H54 (cell line): ENCODE measurements at regions not wholly inside any gene's neighbourhood (a gene's known extent, or its start where the extent isn't known, plus 50 kb on each side); places are given as distances from the start of the nearest gene placed in this dataset.

Source experiments
- DNase-seq: peaks from one replicate; pipeline ENCODE4 v3.0.0; 2011; ENCODE audit warnings: low spot score, mixed read lengths; ENCODE audit not compliant: insufficient read length
- FAIRE-seq: peaks from 3 replicates; lab custom pipeline; 2011; peaks lifted over from hg19 to GRCh38; lab: Jason Lieb, UNC
- POLR2A ChIP-seq: IDR thresholded peaks from 2 replicates; pipeline ENCODE4 v1.6.1; 2011; ENCODE audit warnings: low read depth, mild to moderate bottlenecking, low read length

DNA sequence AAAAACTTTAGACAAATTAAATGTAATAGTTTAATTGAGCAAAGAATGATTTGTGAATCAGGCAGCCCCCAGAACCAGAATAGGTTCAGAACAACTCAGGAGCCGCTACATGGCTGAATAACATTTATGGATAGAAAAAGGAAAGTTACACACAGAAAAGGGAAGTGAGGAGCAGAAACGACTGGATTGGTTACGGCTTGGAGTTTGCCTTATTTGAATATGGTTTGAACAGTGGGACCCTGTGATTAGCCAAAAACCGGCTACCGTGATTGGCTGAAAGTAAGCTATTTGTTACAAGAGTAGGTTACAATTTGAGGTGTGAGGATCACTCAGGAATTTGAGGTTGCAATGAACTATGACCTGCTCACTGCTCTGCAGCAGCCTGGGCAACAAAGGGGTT, 1139.8 kb downstream of the CDH11 start:
- FAIRE-seq = no peak

GRCh38 chr16:63981639-63982038, 1140.2 kb downstream of the CDH11 start:
- DNase-seq (no peak), FAIRE-seq (no peak)
- TF ChIP-seq POLR2A = no peak

More for the DNA sequence above, 1139.8 kb downstream of the CDH11 start:
- TF ChIP-seq POLR2A = no peak
- DNase-seq = no peak

- DNase-seq (no peak), FAIRE-seq (no peak)
- no peak for TF ChIP-seq POLR2A
Measured at GRCh38 chr16:63980763-63981162, 1141.1 kb downstream of the CDH11 start.

DNA sequence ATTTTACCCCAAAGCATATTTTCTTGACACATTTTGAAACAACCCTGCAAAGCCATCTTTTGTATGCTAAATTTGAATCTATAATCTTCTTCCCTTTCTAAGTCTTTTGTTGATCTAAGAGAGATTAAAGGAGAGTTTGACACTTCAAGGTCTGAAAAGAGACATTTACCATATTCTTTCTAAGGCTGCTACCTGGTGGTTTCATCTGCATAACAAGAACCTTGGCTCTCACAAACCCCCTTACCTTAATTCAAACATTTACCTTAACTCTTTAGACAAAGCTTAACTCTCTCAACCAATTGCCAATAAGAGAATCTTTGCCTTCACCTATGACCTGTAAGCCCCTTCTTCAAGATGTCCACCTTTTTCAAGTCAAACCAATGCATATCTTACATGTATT, 1143.6 kb downstream of the CDH11 start:
- no peak for DNase-seq

DNA sequence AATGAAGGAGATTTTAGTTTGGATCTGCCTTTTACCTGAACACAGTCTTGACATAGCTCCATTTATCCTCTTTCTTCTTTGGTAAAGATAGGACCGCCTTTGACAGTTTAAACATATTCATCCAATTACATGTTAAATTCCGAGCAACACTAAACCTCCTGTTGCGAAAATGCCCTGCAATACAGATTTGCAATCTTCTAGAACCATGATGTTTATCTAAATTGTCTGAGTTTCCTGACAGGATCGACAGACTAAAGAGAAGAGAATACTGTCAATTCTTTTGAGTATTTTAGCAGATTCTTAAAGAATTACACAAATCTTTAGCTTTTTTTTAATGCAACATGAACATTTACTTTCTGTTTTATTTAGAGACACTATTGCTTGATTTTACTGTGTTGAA, 1145.5 kb downstream of the CDH11 start:
- no peak for DNase-seq
- no peak for TF ChIP-seq POLR2A
- FAIRE-seq = no peak

More for the DNA sequence above, 1143.6 kb downstream of the CDH11 start:
- no peak for FAIRE-seq
- TF ChIP-seq POLR2A = no peak

DNA sequence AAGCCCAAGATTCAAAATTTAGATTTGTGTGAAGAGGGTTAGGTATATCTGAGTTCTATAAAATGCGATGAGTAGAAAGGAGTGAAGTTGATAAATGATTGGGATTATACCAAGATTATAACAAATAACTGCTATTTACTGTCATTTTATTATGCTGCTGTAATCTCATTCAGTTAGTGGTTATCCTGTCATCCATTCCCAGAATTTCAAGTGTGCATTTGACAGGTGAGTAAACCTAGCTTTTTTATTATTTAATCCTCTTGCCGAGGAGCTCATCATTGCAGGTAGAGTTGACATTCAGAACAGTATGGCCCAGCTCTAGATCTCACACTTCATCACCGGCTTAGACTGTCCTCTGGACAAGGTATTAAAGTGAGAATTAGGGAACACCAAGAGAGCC, 1146.2 kb downstream of the CDH11 start:
- no peak for FAIRE-seq
- no peak for DNase-seq
- no peak for TF ChIP-seq POLR2A

GRCh38 chr16:63967966-63968365, 1153.9 kb downstream of the CDH11 start:
- no peak for TF ChIP-seq POLR2A
- DNase-seq (no peak), FAIRE-seq (no peak)

GRCh38 chr16:63960321-63960720, 1161.5 kb downstream of the CDH11 start:
- no peak for FAIRE-seq
- no peak for DNase-seq

DNA sequence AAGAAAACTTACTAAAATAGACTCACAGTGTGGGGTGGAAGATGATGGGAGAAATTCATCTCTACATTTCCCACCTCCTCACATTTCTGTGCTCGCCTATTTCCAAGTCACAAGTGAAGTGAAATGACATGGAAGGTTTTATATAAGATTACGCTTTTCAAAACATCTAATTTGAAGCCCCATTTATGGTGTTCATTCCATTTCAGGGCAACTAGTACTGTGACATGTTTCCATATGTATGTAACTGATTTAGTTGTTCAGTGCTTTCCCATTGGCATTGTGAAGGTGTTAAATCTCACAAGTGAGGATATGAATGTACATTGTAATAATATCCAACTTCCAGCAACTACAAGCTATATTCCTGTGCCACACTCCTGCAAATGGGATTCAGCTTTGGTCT, 1174.8 kb downstream of the CDH11 start:
- DNase-seq (no peak), FAIRE-seq (no peak)
- no peak for TF ChIP-seq POLR2A

More at GRCh38 chr16:63960321-63960720, 1161.5 kb downstream of the CDH11 start:
- TF ChIP-seq POLR2A = no peak

DNA sequence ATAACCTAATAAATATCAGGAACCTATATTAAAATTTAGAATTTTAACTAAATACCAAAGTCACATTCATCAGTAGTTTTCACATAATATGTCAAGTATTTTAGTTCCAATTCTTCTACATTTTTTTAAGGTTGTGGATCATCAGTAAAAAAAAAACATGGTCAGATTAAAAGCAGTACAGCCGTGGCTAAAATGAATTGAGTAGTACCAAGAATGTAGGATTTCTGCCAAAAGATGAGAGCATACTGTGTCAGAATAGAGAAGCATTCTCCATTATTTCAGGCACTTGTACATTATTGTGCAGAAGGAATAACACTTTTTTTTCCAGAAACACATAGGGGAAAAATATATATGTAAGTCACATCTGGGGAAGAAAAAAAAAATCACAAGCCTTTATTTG, 1176.1 kb downstream of the CDH11 start:
- FAIRE-seq (no peak), DNase-seq (no peak)
- TF ChIP-seq POLR2A = no peak

DNA sequence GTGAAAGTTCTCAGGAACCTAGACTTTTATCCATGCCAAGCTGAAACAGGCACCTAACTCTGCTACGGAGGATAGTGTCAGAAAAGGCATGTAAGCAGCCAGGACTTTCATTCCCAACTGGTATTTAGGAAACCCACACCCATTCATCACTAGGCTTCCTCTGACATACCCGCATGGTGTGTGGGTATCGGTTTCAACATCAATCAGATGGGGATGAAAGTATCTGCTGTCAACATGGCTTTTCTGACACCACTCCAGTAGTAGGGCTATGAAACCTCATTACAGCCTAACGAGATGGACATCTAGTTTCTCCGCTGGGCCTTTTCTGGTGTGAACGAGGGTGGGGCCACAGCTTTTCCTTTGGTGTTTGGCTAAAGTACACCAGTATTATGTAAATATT, 1178.3 kb downstream of the CDH11 start:
- TF ChIP-seq POLR2A = no peak
- no peak for FAIRE-seq
- no peak for DNase-seq

DNA sequence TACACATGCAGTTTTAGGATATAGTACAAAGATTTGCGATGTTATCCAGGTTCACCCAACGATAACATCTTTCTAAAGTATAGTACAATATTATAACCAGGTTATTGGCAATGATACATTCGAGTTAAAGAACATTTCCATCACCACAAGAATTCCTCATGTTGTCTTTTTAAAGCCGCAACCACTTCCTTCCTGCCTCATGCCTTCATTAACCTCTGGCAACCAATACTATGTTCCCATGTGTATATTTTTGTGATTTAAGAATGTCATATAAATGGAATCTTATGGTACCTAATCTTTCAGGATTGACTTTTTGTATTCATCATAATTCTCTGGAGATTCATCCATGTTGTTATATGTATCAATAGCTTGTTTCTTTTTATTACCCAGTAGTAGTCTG, 1183.2 kb downstream of the CDH11 start:
- no peak for DNase-seq
- no peak for FAIRE-seq
- no peak for TF ChIP-seq POLR2A

- DNase-seq (no peak), FAIRE-seq (no peak)
- no peak for TF ChIP-seq POLR2A
Measured at GRCh38 chr16:63933841-63934240, 1188.0 kb downstream of the CDH11 start.

DNA sequence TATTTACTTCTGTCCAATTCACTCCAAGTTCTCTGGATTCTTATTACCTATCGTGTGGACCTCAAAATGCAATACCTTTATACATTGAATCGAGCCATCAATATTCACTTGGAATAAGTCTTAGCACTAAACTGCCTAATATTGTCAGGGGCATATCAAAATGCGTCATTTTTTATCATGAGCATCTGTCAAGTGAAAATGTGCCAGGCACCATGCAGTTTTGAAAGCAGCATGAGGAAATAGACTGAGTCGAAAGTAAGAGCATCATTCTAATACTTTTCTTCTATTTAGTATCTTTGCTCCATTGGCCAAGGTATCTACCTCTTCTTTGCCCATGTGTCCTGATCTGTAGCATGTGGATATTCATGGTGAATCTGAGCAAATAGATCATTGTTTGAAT, 1193.4 kb downstream of the CDH11 start:
- no peak for FAIRE-seq
- no peak for TF ChIP-seq POLR2A
- no peak for DNase-seq

DNA sequence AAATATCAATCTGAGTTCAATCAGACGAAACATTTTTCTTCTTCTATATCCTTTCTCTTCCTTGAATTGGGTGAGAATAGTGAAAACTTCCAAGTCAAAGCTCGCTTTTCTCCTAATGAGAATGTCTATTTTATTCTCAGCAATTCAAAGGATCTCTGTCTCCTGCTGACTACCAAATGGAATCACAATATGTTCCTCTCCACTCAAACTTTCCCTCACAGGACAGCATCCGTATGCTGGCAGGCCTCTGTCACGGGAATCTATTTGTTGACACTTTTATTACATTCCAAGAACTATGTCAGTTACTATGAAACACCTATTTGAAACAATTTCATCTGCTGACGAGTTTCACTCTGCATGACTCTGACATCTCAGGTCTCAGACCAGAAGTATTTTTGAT, 1196.6 kb downstream of the CDH11 start:
- DNase-seq (no peak), FAIRE-seq (no peak)
- TF ChIP-seq POLR2A = no peak

GRCh38 chr16:63922560-63922959, 1199.3 kb downstream of the CDH11 start:
- FAIRE-seq = no peak
- TF ChIP-seq POLR2A = no peak

More at GRCh38 chr16:63922560-63922959, 1199.3 kb downstream of the CDH11 start:
- DNase-seq = no peak
